ENCODE measurements at regions not wholly inside any gene's neighbourhood (a gene's known extent, or its start where the extent isn't known, plus 50 kb on each side); places are given as distances from the start of the nearest gene placed in this dataset.

DNA sequence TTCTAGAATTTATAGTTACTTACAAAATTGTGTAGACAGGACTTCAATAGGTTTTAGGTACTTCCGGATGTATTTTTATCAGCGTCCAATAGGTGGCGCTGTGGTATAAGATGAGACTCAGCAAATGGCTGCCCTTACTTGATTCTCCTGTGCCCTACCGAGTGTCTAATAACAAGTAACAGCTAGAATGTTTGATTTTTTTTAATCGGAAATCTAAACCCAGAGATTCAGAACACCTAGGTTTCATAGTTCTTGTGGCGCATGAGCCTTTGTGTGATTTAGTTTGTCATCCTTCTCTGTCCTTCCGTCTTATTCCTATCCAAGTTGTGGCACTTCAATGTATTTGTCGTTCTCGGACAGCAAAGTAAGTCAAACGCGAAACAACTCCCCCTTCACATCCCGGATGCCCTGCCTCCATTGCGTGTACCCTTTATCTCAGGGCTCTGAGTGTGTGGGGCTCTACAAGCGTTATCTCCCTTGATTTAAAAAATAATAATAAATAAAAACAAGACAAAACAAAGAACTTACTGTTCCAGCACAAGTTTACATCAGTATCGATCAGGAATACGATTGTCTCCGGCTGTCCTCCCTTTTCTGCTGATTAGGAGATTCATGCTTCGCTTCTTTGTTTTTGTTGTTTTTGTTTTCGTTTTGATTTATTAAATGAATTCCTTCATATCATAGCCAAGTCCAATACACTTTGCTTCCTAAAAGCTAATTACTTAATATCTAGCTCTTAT, 50.7 kb upstream of the SLC30A5 start (continued):
- TF ChIP-seq GATAD1 (CRISPR knock-in tag; IDR thresholded peaks at IDR 0.05) (peak; percentile 60; the same call in 1 of the 2 replicates), TP53 (CRISPR knock-in tag; conservative IDR thresholded peaks at IDR 0.05) (no peak), CREB1 (IDR thresholded peaks at IDR 0.05) (no peak), CREB1 (CRISPR knock-in tag; IDR thresholded peaks at IDR 0.05) (no peak), SMARCE1 (IDR thresholded peaks at IDR 0.05; ENCODE audit: borderline replicate concordance) (no peak), ZNF292 (CRISPR knock-in tag; IDR thresholded peaks at IDR 0.05; ENCODE audit: borderline replicate concordance, low read depth) (no peak), HOXA7 (CRISPR knock-in tag; IDR thresholded peaks at IDR 0.05) (no peak), MIER2 (CRISPR knock-in tag; IDR thresholded peaks at IDR 0.05) (no peak), JUNB (CRISPR knock-in tag; IDR thresholded peaks at IDR 0.05; ENCODE audit: borderline replicate concordance) (no peak), ZNF598 (CRISPR knock-in tag; IDR thresholded peaks at IDR 0.05; ENCODE audit: borderline replicate concordance) (no peak), HHEX (CRISPR knock-in tag; IDR thresholded peaks at IDR 0.05) (no peak), ZNF564 (CRISPR knock-in tag; IDR thresholded peaks at IDR 0.05) (no peak), RFX1 (IDR thresholded peaks at IDR 0.05) (no peak), SSRP1 (CRISPR knock-in tag; IDR thresholded peaks at IDR 0.05) (no peak), SMAD3 (CRISPR knock-in tag; IDR thresholded peaks at IDR 0.05) (peak; percentile 60; the same call in 1 of the 2 replicates), SALL2 (CRISPR knock-in tag; IDR thresholded peaks at IDR 0.05) (no peak), NFE2 (CRISPR knock-in tag; IDR thresholded peaks at IDR 0.05) (no peak), ZNF468 (CRISPR knock-in tag; IDR thresholded peaks at IDR 0.05) (no peak), DNMT1 (CRISPR knock-in tag; IDR thresholded peaks at IDR 0.05) (no peak), ERF (CRISPR knock-in tag; IDR thresholded peaks at IDR 0.05) (peak; percentile 31; the same call in 1 of the 2 replicates), ZNF251 (CRISPR knock-in tag; IDR thresholded peaks at IDR 0.05) (no peak), JUND (CRISPR knock-in tag; IDR thresholded peaks at IDR 0.05) (no peak), ZFP1 (CRISPR knock-in tag; IDR thresholded peaks at IDR 0.05) (no peak), KAT2B (IDR thresholded peaks at IDR 0.05; ENCODE audit: borderline replicate concordance, low read depth, low read length) (no peak), ZNF589 (CRISPR knock-in tag; conservative IDR thresholded peaks at IDR 0.05) (no peak), NR2F1 (CRISPR knock-in tag; IDR thresholded peaks at IDR 0.05) (no peak)
- TF ChIP-seq, protein P1, sequence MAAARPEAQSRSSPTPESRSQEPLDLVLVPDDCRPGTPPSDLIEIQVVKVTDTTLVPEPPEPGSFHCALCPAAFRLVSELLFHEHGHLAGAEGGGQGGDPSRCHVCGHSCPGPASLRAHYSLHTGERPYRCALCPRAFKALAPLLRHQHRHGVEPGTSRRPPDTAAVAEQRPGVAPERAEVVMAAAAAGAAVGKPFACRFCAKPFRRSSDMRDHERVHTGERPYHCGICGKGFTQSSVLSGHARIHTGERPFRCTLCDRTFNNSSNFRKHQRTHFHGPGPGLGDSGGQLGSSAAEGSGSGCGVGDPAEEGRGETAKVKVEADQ (CRISPR knock-in tag; IDR thresholded peaks at IDR 0.05; ENCODE audit: borderline replicate concordance), result no peak
- TF ChIP-seq, protein P2, sequence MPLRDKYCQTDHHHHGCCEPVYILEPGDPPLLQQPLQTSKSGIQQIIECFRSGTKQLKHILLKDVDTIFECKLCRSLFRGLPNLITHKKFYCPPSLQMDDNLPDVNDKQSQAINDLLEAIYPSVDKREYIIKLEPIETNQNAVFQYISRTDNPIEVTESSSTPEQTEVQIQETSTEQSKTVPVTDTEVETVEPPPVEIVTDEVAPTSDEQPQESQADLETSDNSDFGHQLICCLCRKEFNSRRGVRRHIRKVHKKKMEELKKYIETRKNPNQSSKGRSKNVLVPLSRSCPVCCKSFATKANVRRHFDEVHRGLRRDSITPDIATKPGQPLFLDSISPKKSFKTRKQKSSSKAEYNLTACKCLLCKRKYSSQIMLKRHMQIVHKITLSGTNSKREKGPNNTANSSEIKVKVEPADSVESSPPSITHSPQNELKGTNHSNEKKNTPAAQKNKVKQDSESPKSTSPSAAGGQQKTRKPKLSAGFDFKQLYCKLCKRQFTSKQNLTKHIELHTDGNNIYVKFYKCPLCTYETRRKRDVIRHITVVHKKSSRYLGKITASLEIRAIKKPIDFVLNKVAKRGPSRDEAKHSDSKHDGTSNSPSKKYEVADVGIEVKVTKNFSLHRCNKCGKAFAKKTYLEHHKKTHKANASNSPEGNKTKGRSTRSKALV (CRISPR knock-in tag; IDR thresholded peaks at IDR 0.05), result 0 out of 2 replicates have a peak, but pooled peaks have one; percentile 22
- TF ChIP-seq, protein P3, sequence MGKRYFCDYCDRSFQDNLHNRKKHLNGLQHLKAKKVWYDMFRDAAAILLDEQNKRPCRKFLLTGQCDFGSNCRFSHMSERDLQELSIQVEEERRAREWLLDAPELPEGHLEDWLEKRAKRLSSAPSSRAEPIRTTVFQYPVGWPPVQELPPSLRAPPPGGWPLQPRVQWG (CRISPR knock-in tag; IDR thresholded peaks at IDR 0.05; ENCODE audit: borderline replicate concordance, low read depth), result no peak
- TF ChIP-seq, protein P4, sequence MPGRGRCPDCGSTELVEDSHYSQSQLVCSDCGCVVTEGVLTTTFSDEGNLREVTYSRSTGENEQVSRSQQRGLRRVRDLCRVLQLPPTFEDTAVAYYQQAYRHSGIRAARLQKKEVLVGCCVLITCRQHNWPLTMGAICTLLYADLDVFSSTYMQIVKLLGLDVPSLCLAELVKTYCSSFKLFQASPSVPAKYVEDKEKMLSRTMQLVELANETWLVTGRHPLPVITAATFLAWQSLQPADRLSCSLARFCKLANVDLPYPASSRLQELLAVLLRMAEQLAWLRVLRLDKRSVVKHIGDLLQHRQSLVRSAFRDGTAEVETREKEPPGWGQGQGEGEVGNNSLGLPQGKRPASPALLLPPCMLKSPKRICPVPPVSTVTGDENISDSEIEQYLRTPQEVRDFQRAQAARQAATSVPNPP (CRISPR knock-in tag; IDR thresholded peaks at IDR 0.05), result no peak

Measured in HepG2 (cell line).